Activated CD4-positive, alpha-beta memory T cell treated with anti-CD3 and anti-CD28 coated beads, Interleukin-2, amount 10 ng/mL, durations not matched to agents 7 days and 5 days (primary cell): ENCODE measurements at regions not wholly inside any gene's neighbourhood (a gene's known extent, or its start where the extent isn't known, plus 50 kb on each side); places are given as distances from the start of the nearest gene placed in this dataset.
"Not testable (repeated sequence)": the region's sequence is repeated elsewhere in the genome, so short reads cannot be mapped to it uniquely, and the experiment has no call there.

Experiments used
- CTCF ChIA-PET: fragments of 350-600 bp; sonication (Branson Sonifier 250); formaldehyde crosslinking; loops from one replicate; lab custom pipeline; 2021; ENCODE audit warnings: antibody characterized with exemption, inconsistent platforms; lab: Charles Lee
- POLR2A ChIA-PET: fragments of 350-600 bp; sonication (Branson Sonifier 250); formaldehyde crosslinking; loops from one replicate; lab custom pipeline; 2021; ENCODE audit warnings: antibody characterized with exemption; lab: Charles Lee
- DNase-seq: peaks from one replicate; pipeline ENCODE4 v3.0.0-alpha.2; 2020
- H3K27ac Mint-ChIP-seq: one replicate; pipeline ENCODE4 v1.8.0; 2021; ENCODE audit warnings: mild to moderate bottlenecking, mixed read lengths
- H3K27me3 Mint-ChIP-seq: one replicate; pipeline ENCODE4 v1.8.0; 2021; ENCODE audit warnings: mixed read lengths
- H3K36me3 Mint-ChIP-seq: one replicate; pipeline ENCODE4 v1.8.0; 2021; ENCODE audit warnings: low read depth, mixed read lengths
- H3K4me1 Mint-ChIP-seq: one replicate; pipeline ENCODE4 v1.8.0; 2021; ENCODE audit warnings: mixed read lengths
- H3K4me3 Mint-ChIP-seq: one replicate; pipeline ENCODE4 v1.8.0; 2021; ENCODE audit warnings: mild to moderate bottlenecking, mixed read lengths
- H3K9me3 Mint-ChIP-seq: one replicate; pipeline ENCODE4 v1.8.0; 2021; ENCODE audit warnings: mixed read lengths

DNA sequence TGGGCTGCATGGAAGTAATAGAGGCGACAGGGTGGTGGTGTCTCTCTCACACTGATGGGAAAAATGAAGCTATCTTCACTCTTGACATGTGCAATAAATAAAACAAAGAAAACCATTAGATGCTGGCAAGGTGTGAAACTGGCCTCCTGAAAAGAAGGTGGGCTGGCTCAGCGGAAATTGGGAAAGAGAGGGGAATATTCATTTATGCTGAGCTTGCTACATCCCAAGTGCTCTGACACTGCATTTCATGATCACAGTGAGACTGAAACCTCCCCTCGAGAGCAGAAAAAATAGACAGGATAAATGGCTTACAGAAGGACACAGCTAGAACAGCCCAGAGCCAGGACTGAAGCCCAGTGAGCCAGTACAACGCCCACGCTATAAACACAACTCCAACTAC, 112.1 kb upstream of the SMLR1 start:
- no peak overlapping the region for H3K4me3 Mint-ChIP-seq
- H3K27me3 Mint-ChIP-seq = no peaks in the 10 kb centered on the region
- no peak for DNase-seq
- H3K27ac Mint-ChIP-seq = no peak overlapping the region
- peaks cover 25% of the 10 kb centered on the region for H3K36me3 Mint-ChIP-seq
- ChIA-PET POLR2A (no interaction called here), CTCF (interaction anchor here (2.6 kb wide), 1 partner anchor 17 kb away, joined by 15 read pairs; no protein-coding TSS in a partner anchor)
- peaks cover 42% of the 10 kb centered on the region for H3K4me1 Mint-ChIP-seq
- peaks cover 20% of the 10 kb centered on the region for H3K9me3 Mint-ChIP-seq

DNA sequence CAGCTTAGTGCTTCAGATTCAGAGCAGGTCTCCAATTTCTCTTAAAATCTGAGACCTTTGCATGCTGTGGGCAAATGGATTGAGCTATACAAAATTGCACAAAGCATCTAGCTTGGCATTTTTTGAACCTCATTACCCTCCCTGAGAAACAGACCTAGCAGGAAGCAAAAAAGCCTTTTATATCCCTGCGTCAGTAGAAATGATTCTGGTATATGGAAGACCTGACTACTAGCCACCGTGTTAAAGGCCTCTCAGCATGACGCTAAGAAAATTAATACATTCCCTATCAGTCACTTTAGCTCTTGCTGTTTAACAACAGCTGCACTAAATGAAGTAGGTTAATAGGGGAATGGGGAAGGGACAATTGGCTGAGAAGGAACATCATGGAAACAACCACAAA, 110.7 kb upstream of the SMLR1 start:
- Mint-ChIP-seq H3K27me3 (no peaks in the 10 kb centered on the region), H3K9me3 (peaks cover 20% of the 10 kb centered on the region), H3K4me1 (peaks cover 49% of the 10 kb centered on the region), H3K4me3 (no peak overlapping the region), H3K27ac (no peak overlapping the region), H3K36me3 (peaks cover 25% of the 10 kb centered on the region)
- ChIA-PET CTCF (interaction anchor here (1.2 to 2.6 kb wide), 2 partner anchors 18 to 434 kb away, joined by 3 to 15 read pairs; no protein-coding TSS in a partner anchor), POLR2A (interaction anchor here (0.9 to 1.6 kb wide), 3 partner anchors 8 to 19 kb away, joined by 3 to 9 read pairs (median 4); no protein-coding TSS in a partner anchor)
- DNase-seq = no peak

DNA sequence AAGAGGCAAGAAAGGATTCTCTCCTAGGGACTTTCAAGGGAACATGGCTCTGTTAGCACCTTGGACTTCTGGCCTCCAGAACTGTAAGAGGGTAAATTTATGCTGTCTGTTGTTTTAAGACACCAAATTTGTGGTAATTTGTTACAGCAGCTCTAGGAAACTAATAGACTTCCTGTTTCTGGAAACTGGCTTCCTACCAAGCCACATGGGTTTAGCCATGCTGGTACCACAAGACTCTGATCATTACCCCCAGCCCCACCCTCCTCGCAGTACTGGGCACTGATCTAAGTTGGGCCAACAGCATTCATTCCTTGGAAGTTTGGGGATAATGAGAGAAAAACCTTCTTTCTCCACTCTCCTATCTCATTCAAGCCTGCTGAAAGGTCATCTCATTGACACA, 109.5 kb upstream of the SMLR1 start:
- peak; percentile 31 for DNase-seq
- Mint-ChIP-seq H3K9me3 (peaks cover 16% of the 10 kb centered on the region), H3K4me3 (no peak overlapping the region), H3K36me3 (peaks cover 25% of the 10 kb centered on the region), H3K27me3 (no peaks in the 10 kb centered on the region), H3K4me1 (peaks cover 49% of the 10 kb centered on the region), H3K27ac (peak overlapping the region; percentile 67)
- ChIA-PET CTCF (no interaction called here), POLR2A (interaction anchor here (0.7 to 1.6 kb wide), 2 partner anchors 16 to 20 kb away, joined by 3 to 9 read pairs; no protein-coding TSS in a partner anchor)

DNA sequence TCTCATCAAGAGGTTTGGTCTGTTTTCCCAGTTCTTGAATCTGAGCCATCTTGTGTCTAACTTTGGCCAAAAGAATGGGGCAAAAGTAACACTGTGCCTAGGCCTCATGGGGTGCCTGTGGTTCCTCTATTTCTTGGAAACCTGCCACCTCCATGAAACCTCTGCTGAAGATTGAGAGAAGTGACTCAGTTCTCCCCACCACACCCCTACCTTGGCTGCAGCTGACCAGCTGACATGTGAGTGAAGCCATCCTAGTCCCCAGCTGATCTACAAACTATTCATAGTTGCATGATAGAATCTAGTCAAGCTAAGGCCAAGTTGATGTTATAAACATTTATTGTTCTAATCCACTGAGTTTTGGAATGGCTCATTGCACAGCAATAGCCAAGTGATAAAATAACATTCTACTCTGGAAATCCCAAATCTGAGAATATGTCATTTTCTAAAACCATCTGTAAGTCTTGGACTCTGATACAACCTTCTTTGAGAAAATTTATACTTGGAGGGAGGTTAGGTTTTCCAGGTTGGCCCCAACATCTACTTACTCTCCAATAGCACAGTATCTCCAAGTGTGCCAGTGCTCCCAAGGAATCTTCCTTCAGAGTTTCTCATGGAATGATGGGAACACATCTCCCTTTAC, 107.0 kb upstream of the SMLR1 start:
- POLR2A ChIA-PET = interaction anchor here (0.7 kb wide), 1 partner anchor 39 kb away, joined by 3 read pairs; no protein-coding TSS in a partner anchor
- CTCF ChIA-PET = interaction anchor here (1.3 to 1.5 kb wide), 2 partner anchors 11 to 22 kb away, joined by 4 to 6 read pairs; no protein-coding TSS in a partner anchor
- H3K4me1 Mint-ChIP-seq = peaks cover 56% of the 10 kb centered on the region

DNA sequence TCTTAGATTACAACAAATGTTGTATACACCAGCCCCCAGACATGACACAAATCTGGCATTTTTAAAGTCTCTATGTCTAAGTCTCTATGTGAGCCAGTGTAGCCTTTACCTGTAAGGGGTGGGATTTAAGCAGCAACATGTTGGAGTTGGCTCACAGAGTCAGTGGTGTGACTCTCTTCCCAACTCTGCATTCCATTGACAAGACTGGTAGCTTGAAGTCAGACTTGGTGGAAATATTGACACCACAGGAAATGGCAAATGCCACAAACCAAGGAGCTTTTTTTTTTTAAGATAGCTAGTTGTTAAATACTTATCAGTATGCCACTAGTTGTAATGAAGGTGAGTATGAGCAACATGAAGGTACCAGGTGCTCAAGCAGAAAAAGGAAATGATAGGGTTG, 103.1 kb upstream of the SMLR1 start:
- Mint-ChIP-seq H3K27ac (no peak overlapping the region), H3K4me1 (peaks cover 33% of the 10 kb centered on the region), H3K27me3 (no peaks in the 10 kb centered on the region), H3K4me3 (no peak overlapping the region), H3K36me3 (peaks cover 7% of the 10 kb centered on the region), H3K9me3 (peaks cover 12% of the 10 kb centered on the region)
- DNase-seq = no peak
- POLR2A ChIA-PET = interaction anchor here (1.9 kb wide), 1 partner anchor 15 kb away, joined by 5 read pairs; no protein-coding TSS in a partner anchor
- CTCF ChIA-PET = interaction anchor here (0.6 to 0.9 kb wide), 3 partner anchors 26 to 430 kb away, joined by 3 to 6 read pairs (median 3); no protein-coding TSS in a partner anchor

More for the DNA sequence above, 107.0 kb upstream of the SMLR1 start:
- peaks cover 25% of the 10 kb centered on the region for H3K36me3 Mint-ChIP-seq
- no peak overlapping the region for H3K4me3 Mint-ChIP-seq
- peak; percentile 39 for DNase-seq
- no peaks in the 10 kb centered on the region for H3K27me3 Mint-ChIP-seq
- peak overlapping the region; percentile 14 for H3K27ac Mint-ChIP-seq
- H3K9me3 Mint-ChIP-seq = peaks cover 16% of the 10 kb centered on the region

DNA sequence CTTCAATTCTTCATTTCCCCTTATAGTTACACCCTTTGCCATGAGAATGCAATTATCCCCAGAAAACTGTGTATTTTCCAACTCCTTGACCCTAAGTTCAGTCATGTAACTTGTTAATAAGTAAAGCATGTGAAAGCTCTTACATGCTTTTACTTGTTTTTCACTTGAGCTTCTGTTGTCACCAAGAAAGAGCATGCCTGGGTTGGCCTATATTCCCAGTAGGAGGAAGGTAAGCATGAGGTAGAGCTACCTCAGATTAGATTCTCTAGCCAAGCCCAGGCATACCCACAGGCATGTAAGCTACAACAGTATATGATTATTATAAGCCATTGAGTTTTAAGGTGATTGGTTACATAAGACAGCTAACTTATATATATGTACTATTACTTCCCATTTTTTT, 101.7 kb upstream of the SMLR1 start:
- POLR2A ChIA-PET = no interaction called here
- Mint-ChIP-seq H3K27me3 (no peaks in the 10 kb centered on the region), H3K9me3 (peaks cover 6% of the 10 kb centered on the region), H3K36me3 (no peaks in the 10 kb centered on the region), H3K27ac (no peak overlapping the region), H3K4me3 (no peak overlapping the region), H3K4me1 (peaks cover 22% of the 10 kb centered on the region)
- CTCF ChIA-PET = interaction anchor here (0.7 to 1.6 kb wide), 2 partner anchors 24 to 27 kb away, joined by 3 to 6 read pairs; no protein-coding TSS in a partner anchor
- DNase-seq = no peak

DNA sequence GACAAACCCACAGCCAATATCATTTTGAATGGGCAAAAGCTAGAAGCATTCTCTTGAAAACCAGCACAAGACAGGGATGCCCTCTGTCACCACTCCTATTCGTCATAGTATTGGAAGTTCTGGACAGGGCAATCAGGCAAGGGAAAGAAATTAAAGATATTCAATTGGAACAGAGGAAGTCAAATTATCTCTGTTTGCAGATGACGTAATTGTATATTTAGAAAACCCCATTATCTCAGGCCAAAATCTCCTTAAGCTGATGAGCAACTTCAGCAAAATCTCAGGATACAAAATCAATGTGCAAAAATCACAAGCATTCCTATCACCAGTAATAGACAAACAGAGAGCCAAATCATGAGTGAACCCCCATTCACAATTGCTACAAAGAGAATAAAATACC, 99.1 kb upstream of the SMLR1 start:
- H3K4me3 Mint-ChIP-seq, DNase-seq, H3K36me3 Mint-ChIP-seq, H3K9me3 Mint-ChIP-seq, CTCF ChIA-PET, H3K27me3 Mint-ChIP-seq, H3K27ac Mint-ChIP-seq, POLR2A ChIA-PET: not testable (repeated sequence)
- H3K4me1 Mint-ChIP-seq = peaks cover 28% of the 10 kb centered on the region

DNA sequence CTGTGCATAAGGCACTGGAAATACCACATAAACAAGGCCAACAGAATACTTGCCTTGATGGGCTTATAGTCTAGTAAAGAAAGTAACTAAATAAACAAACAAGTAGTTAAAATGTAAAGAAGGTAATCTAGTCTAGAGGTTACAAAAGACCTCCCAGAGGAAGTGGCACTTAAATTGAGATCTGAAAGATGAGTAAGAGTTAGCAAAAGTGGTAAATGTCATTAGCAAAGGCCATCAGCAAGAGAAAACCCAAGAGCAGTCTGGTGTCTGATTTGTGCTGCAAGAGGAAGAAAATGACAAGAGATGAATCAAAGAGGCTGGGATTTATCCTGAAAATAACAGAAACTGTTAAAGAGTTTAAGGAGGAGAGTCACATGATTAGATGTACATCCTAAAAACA, 96.6 kb upstream of the SMLR1 start:
- Mint-ChIP-seq H3K4me1 (peaks cover 15% of the 10 kb centered on the region), H3K4me3 (no peak overlapping the region), H3K27me3 (no peaks in the 10 kb centered on the region), H3K36me3 (no peaks in the 10 kb centered on the region), H3K9me3 (peaks cover 6% of the 10 kb centered on the region), H3K27ac (peak overlapping the region; percentile 8)
- DNase-seq = no peak
- ChIA-PET CTCF (interaction anchor here (0.6 kb wide), 1 partner anchor 9 kb away, joined by 3 read pairs; no protein-coding TSS in a partner anchor), POLR2A (no interaction called here)

DNA sequence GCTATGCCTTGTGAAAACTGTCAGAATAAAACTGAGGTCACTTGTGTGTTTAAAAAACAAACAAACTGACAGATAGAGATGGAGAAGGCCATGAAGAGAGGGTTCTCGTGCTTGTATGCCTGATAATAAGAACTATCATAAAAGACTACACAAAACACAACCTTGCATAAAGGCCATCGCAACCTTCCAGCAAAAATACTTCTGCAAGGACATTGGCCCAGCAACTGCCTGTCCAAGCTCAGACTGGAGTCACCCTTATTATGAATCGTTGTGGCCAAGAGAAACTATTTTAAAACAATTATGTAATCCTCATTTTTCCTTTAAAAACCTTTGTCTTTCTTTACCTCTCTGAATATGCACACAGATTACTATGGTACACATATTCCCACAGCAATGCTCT, 93.0 kb upstream of the SMLR1 start:
- CTCF ChIA-PET = no interaction called here
- Mint-ChIP-seq H3K36me3 (no peaks in the 10 kb centered on the region), H3K9me3 (no peaks in the 10 kb centered on the region), H3K4me1 (peaks cover 15% of the 10 kb centered on the region), H3K27ac (no peak overlapping the region), H3K4me3 (no peak overlapping the region), H3K27me3 (peaks cover 3% of the 10 kb centered on the region)
- DNase-seq = no peak
- POLR2A ChIA-PET = no interaction called here

DNA sequence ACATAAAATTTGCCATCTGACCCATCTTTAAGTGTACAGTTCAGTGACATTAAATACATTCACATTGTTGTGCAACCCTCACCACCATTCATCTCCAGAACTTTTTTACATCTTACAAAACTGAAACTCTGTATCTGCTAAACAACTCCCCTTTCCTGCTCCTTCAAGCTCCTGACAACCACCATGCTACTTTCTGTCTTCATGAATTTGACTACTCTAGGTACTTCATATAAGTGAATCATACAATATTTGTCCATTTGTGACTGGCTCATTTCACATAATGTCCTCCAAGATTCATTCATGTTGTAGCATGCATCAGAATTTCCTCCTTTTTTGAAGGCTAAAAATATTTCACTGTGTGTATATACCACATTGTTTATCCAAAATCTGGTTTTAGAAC, 86.9 kb upstream of the SMLR1 start:
- no peak for DNase-seq
- peaks cover 4% of the 10 kb centered on the region for H3K4me1 Mint-ChIP-seq
- no peak overlapping the region for H3K27ac Mint-ChIP-seq
- POLR2A ChIA-PET = no interaction called here
- CTCF ChIA-PET = no interaction called here
- H3K9me3 Mint-ChIP-seq = no peaks in the 10 kb centered on the region
- H3K4me3 Mint-ChIP-seq = no peak overlapping the region
- H3K27me3 Mint-ChIP-seq = peaks cover 8% of the 10 kb centered on the region
- H3K36me3 Mint-ChIP-seq = no peaks in the 10 kb centered on the region

DNA sequence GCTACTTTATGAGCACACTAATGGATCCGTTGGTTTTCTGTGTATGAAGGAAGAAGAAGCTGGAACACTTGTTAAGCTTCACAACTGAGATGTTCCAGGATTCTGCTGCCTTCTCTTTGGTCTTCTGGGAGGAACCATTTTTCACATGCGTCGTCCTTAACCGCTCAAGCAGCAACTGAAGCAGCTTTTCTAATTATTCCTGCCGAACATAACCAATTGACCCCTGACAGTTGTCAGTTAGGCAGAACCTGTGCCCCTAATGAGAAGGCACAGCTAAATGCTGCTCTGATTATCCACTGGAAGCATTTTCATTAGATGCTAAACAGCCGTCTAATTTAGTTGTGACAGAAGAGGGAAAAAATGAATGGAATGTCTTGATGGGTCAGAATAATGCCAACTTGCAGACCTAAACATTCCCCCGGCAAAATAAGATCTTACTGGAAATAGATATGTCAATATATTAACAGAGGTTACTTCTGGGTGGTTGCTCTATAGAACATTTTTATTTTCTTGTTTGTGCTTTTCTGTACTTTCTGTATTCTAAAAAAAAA, 85.0 kb upstream of the SMLR1 start:
- ChIA-PET CTCF (interaction anchor here (1.0 to 1.8 kb wide), 3 partner anchors 42 to 377 kb away, joined by 3 to 5 read pairs (median 3); partner anchors contain the start of gene TMEM200A), POLR2A (no interaction called here)
- Mint-ChIP-seq H3K27me3 (peaks cover 8% of the 10 kb centered on the region), H3K4me3 (no peak overlapping the region), H3K36me3 (no peaks in the 10 kb centered on the region), H3K27ac (no peak overlapping the region), H3K4me1 (peaks cover 4% of the 10 kb centered on the region), H3K9me3 (no peaks in the 10 kb centered on the region)
- DNase-seq = no peak

DNA sequence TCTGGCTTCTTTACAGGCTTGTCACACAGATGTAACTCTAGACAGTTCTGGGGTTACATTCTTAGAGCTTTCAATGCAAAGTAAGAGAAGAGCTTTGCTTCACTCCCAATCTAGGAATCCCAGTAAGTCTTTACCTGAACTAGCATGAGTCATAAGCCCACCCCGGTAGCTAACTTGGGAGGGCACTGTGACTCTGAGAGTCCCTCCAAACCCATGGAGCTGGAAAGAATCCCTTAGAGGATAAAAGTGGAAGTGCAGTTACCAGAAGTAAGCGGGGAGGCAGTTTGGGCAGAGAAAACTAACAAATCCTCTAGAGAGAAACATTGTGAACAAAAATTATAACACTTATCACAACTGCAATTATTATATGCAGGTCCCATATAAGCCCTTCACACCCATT, 84.0 kb upstream of the SMLR1 start:
- H3K27me3 Mint-ChIP-seq = peaks cover 7% of the 10 kb centered on the region
- H3K4me3 Mint-ChIP-seq = no peak overlapping the region
- DNase-seq = no peak
- CTCF ChIA-PET = interaction anchor here (0.8 to 1.0 kb wide), 3 partner anchors 12 to 45 kb away, joined by 3 to 4 read pairs (median 3); no protein-coding TSS in a partner anchor
- H3K27ac Mint-ChIP-seq = no peak overlapping the region
- POLR2A ChIA-PET = no interaction called here
- H3K4me1 Mint-ChIP-seq = peaks cover 4% of the 10 kb centered on the region
- no peaks in the 10 kb centered on the region for H3K9me3 Mint-ChIP-seq
- H3K36me3 Mint-ChIP-seq = no peaks in the 10 kb centered on the region
